B cell (primary cell): ENCODE measurements at regions not wholly inside any gene's neighbourhood (a gene's known extent, or its start where the extent isn't known, plus 50 kb on each side); places are given as distances from the start of the nearest gene placed in this dataset.

Experiments
- ATAC-seq: fragments of 200-7000 bp; cut with Tn5 transposase; one replicate; pipeline ENCODE4 v1.10.0; 2021; ENCODE audit warnings: low read depth, mild to moderate bottlenecking, moderate number of reproducible peaks, moderate library complexity
- CTCF ChIA-PET: fragments of 350-600 bp; sonication (Branson Sonifier 250); formaldehyde crosslinking; loops from one replicate; lab custom pipeline; 2021; ENCODE audit warnings: antibody characterized with exemption, inconsistent platforms; lab: Charles Lee
- POLR2A ChIA-PET: fragments of 350-600 bp; sonication (Branson Sonifier 250); formaldehyde crosslinking; loops from one replicate; lab custom pipeline; 2021; ENCODE audit warnings: antibody characterized with exemption; lab: Charles Lee
- DNase-seq: peaks from one replicate; pipeline ENCODE4 v3.0.0; 2013
- H2AFZ ChIP-seq: 2 replicates; pipeline ENCODE4 v1.6.1; 2012; ENCODE audit warnings: mild to moderate bottlenecking, low read depth, low read length; ENCODE audit not compliant: insufficient read depth, poor library complexity, severe bottlenecking
- H3K27ac ChIP-seq, 2 donors: 1 replicate in 1 of 2; 2 replicates in 1 of 2; pipeline ENCODE4 v1.5.1; 2012 to 2013; ENCODE audit warnings: low read length in 2 of 2, mild to moderate bottlenecking in 2 of 2, moderate library complexity in 1 of 2
- H3K27me3 ChIP-seq, 4 experiments: fragments of 200-600 bp in 1 of 4; sonication (generic) in 1 of 4; replicated peaks in 1 of 4; 1 replicate in 2 of 4; 2 replicates in 2 of 4; pipeline versions ENCODE4 v1.6.1 to v1.7.0; 2013 to 2016; ENCODE audit warnings: low read length in 3 of 4, mild to moderate bottlenecking in 2 of 4, mixed read lengths in 1 of 4, moderate library complexity in 1 of 4; ENCODE audit not compliant: insufficient read depth in 4 of 4, control insufficient read depth in 3 of 4; ENCODE audit errors: control extremely low read depth in 1 of 4
- H3K36me3 ChIP-seq, 2 experiments: replicated peaks in 1 of 2; 1 replicate in 1 of 2; 2 replicates in 1 of 2; pipeline versions ENCODE4 v1.6.1 to v1.7.1; 2013; ENCODE audit warnings: low read length in 1 of 2; ENCODE audit not compliant: insufficient read depth in 2 of 2, control insufficient read depth in 1 of 2; ENCODE audit errors: control extremely low read depth in 1 of 2, extremely low read depth in 1 of 2
- H3K4me1 ChIP-seq, 2 donors: fragments of 200-600 bp in 1 of 2; sonication (generic) in 1 of 2; 1 replicate in 1 of 2; 2 replicates in 1 of 2; pipeline versions ENCODE4 v1.5.1 to v1.6.1; 2013 to 2017; ENCODE audit warnings: low read length in 2 of 2; ENCODE audit not compliant: control insufficient read depth in 2 of 2, insufficient read depth in 2 of 2
- H3K4me2 ChIP-seq: replicated peaks from 2 replicates; pipeline ENCODE3; 2012; ENCODE audit warnings: mild to moderate bottlenecking, low read depth, low read length; ENCODE audit not compliant: poor library complexity, severe bottlenecking
- H3K4me3 ChIP-seq, 5 experiments: fragments of 200-600 bp in 1 of 5; sonication (generic) in 1 of 5; 1 replicate in 3 of 5; 2 replicates in 2 of 5; pipeline versions ENCODE4 v1.5.1 to v1.7.0; 2011 to 2016; ENCODE audit warnings: low read length in 4 of 5, mild to moderate bottlenecking in 4 of 5, low read depth in 2 of 5, control low read depth in 1 of 5, moderate library complexity in 1 of 5; ENCODE audit not compliant: insufficient read depth in 1 of 5; ENCODE audit errors: control extremely low read depth in 1 of 5, extremely low read depth in 1 of 5
- H3K79me2 ChIP-seq: fragments of 200-600 bp; sonication (generic); one replicate; pipeline ENCODE4 v1.6.0; 2016; ENCODE audit warnings: low read length; ENCODE audit not compliant: control insufficient read depth, insufficient read depth
- H3K9ac ChIP-seq: fragments of 200-600 bp; sonication (generic); 2 replicates; pipeline ENCODE4 v1.6.1; 2017; ENCODE audit warnings: mild to moderate bottlenecking, low read length, moderate library complexity
- H3K9me3 ChIP-seq, 3 donors: one replicate each; pipeline versions ENCODE4 v1.6.1 to v1.7.1; 2013; ENCODE audit warnings: low read length in 2 of 3; ENCODE audit not compliant: control insufficient read depth in 2 of 3, insufficient read depth in 1 of 3; ENCODE audit errors: control extremely low read depth in 1 of 3
- H4K20me1 ChIP-seq: 2 replicates; pipeline ENCODE4 v1.6.0; 2012; ENCODE audit warnings: mild to moderate bottlenecking, low read length; ENCODE audit not compliant: insufficient read depth, control insufficient read depth, poor library complexity, severe bottlenecking
- H3K27ac Mint-ChIP-seq: one replicate; pipeline ENCODE4 v1.8.0; 2021; ENCODE audit warnings: mixed read lengths
- H3K27me3 Mint-ChIP-seq: one replicate; pipeline ENCODE4 v1.8.0; 2021; ENCODE audit warnings: mixed read lengths
- H3K4me1 Mint-ChIP-seq: one replicate; pipeline ENCODE4 v1.8.0; 2021; ENCODE audit warnings: mixed read lengths
- H3K4me3 Mint-ChIP-seq: one replicate; pipeline ENCODE4 v1.8.0; 2021; ENCODE audit warnings: mixed read lengths
- H3K9me3 Mint-ChIP-seq: one replicate; pipeline ENCODE4 v1.8.0; 2022; ENCODE audit warnings: mixed read lengths; ENCODE audit not compliant: insufficient read depth
- CTCF ChIP-seq: fragments of 200-600 bp; IDR thresholded peaks from one replicate; pipeline ENCODE4 v1.8.0; 2022; ENCODE audit warnings: antibody characterized with exemption, mild to moderate bottlenecking
- EZH2 ChIP-seq: IDR thresholded peaks from 2 replicates; pipeline ENCODE4 v1.6.1; 2012; ENCODE audit warnings: borderline replicate concordance, low read depth, mild to moderate bottlenecking, moderate library complexity, low read length; ENCODE audit not compliant: insufficient read depth, poor library complexity, severe bottlenecking
- WGBS: methylation state at CpG from one replicate; pipeline ENCODE4 v1.1.5; 2013; ENCODE audit warnings: missing lambda C conversion rate; ENCODE audit not compliant: insufficient coverage; 5-methylcytosine and 5-hydroxymethylcytosine counted together
- intact Hi-C: fragments of 100-400 bp; cut with micrococcal nuclease; formaldehyde crosslinking; loops from one replicate; pipeline ENCODE4 v1.10.0; 2022

DNA sequence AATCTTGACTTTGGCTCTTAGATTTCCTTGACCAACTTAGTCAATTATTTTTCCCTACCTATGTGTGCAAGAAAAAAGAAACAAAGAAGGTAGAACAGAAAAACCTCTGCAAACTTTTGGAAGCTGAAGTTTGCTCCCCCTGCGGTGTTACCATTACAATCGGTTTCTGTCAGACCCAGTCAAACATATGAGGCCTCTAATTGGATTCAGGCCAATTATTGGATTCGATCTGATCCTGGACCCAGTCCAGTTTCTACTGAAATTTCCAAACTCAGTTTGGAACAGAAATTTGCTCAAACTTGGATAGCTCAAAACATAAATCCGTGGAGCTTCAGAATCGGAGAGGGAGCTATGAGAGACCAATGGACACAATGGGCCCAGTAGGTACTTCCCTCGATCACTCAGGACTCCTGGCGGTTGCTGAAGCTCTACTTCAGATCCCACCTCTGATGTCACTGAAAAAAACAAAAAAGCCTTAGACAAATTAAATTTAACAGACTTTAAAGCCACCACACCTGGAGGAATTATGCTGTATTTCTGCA, 523.9 kb downstream of the DMRTA1 start:
- Histone ChIP-seq H2AFZ (no peak overlapping the region), H3K4me3 (no peak overlapping the region), H3K27me3 (no peaks in the 10 kb centered on the region), H3K9me3 (no peaks in the 10 kb centered on the region), H3K4me2 (no peak overlapping the region), H3K27ac (no peak overlapping the region), H3K4me1 (no peaks in the 10 kb centered on the region), H3K79me2 (no peaks in the 10 kb centered on the region), H3K36me3 (no peaks in the 10 kb centered on the region), H4K20me1 (no peaks in the 10 kb centered on the region), H3K9ac (no peak overlapping the region)
- WGBS = 92% methylated on average over 5 of the region's 7 CpGs
- ATAC-seq (no peak), DNase-seq (no peak)
- CTCF ChIA-PET = no interaction called here
- POLR2A ChIA-PET = no interaction called here
- Mint-ChIP-seq H3K4me3 (no peak overlapping the region), H3K27me3 (no peaks in the 10 kb centered on the region), H3K27ac (no peak overlapping the region), H3K4me1 (no peaks in the 10 kb centered on the region), H3K9me3 (peaks cover 2% of the 10 kb centered on the region)
- no peak for TF ChIP-seq EZH2
- TF ChIP-seq CTCF = no peak
- intact Hi-C loops = no loop called here

- no peak overlapping the region for H2AFZ ChIP-seq
- no peak overlapping the region for H3K27ac Mint-ChIP-seq
- peaks cover 2% of the 10 kb centered on the region for H3K9me3 Mint-ChIP-seq
- TF ChIP-seq CTCF (no peak), EZH2 (no peak)
- DNase-seq (no peak), ATAC-seq (no peak)
- no peaks in the 10 kb centered on the region for H3K79me2 ChIP-seq
- ChIA-PET CTCF (no interaction called here), POLR2A (no interaction called here)
- no peaks in the 10 kb centered on the region for H3K4me1 ChIP-seq
- no peaks in the 10 kb centered on the region for H3K36me3 ChIP-seq
- no peaks in the 10 kb centered on the region for H3K9me3 ChIP-seq
- H3K4me2 ChIP-seq = no peak overlapping the region
- no peaks in the 10 kb centered on the region for H3K27me3 Mint-ChIP-seq
- no peaks in the 10 kb centered on the region for H3K27me3 ChIP-seq
- no peaks in the 10 kb centered on the region for H4K20me1 ChIP-seq
- no CpG with 5 or more reads among the region's 3 CpGs for WGBS
- H3K4me3 Mint-ChIP-seq = no peak overlapping the region
- no peak overlapping the region for H3K27ac ChIP-seq
- intact Hi-C loops = no loop called here
- no peak overlapping the region for H3K9ac ChIP-seq
- H3K4me3 ChIP-seq = no peak overlapping the region
- no peaks in the 10 kb centered on the region for H3K4me1 Mint-ChIP-seq
Measured at GRCh38 chr9:22975951-22976350, 529.3 kb downstream of the DMRTA1 start.
